ENCODE measurements at regions not wholly inside any gene's neighbourhood (a gene's known extent, or its start where the extent isn't known, plus 50 kb on each side); places are given as distances from the start of the nearest gene placed in this dataset.

DNA sequence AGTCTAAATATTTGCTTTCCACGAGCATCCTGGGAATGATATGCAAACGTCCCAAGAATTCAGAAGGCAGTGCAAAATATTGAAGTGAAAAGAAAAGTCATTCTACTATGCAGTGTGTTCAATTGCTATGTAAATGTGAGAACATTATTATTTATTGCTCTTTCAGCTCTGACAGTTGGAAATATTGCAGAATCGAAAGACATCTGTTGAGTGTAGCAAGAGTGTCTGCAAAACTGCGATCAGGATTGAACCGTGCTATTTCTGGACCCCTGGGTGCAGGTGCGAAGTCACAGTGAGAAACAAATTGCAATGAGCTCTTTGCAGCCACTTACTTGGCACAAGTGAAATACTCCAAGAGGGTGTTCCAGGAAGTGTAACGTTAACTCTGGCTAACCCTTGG is 566.4 kb downstream of the AJAP1 start:
- Mint-ChIP-seq H3K4me1 (no peaks in the 10 kb centered on the region), H3K36me3 (ENCODE audit: low read depth) (no peaks in the 10 kb centered on the region), H3K27ac (no peak overlapping the region), H3K4me3 (no peak overlapping the region), H3K9me3 (no peaks in the 10 kb centered on the region), H3K27me3 (peaks cover 2% of the 10 kb centered on the region)
- ATAC-seq, result no peak
- no peak for DNase-seq

DNA sequence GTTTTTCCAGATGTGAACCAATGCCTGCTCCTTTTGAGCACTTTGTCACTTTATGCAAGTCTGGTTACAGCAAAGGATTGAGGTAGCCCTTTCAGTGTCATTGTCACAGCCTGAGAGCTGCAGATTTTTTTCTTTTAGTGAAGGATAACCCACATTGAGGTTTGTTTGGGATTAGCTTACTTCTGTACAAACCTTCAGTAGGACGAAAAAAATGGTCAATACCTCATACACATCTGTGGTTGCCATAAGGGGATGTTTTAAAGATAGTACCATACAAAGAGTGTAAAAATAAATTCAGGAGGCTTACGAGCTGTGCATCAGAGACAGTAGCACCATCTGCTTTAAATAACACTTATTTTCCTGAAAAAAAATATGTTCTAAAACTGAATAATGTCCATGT is 566.0 kb downstream of the AJAP1 start:
- Mint-ChIP-seq H3K27me3 (peaks cover 1% of the 10 kb centered on the region), H3K9me3 (no peaks in the 10 kb centered on the region), H3K36me3 (ENCODE audit: low read depth) (no peaks in the 10 kb centered on the region), H3K4me3 (no peak overlapping the region), H3K4me1 (no peaks in the 10 kb centered on the region), H3K27ac (no peak overlapping the region)
- no peak for ATAC-seq
- no peak for DNase-seq

- no peak overlapping the region for H3K4me3 Mint-ChIP-seq
- ATAC-seq, result no peak
- H3K36me3 Mint-ChIP-seq (ENCODE audit: low read depth), result no peaks in the 10 kb centered on the region
These were observed 545.6 kb downstream of the AJAP1 start for GRCh38 chr1:5200006-5200405.

GRCh38 chr1:5198328-5198727 is 543.9 kb downstream of the AJAP1 start:
- Mint-ChIP-seq H3K27ac (no peak overlapping the region), H3K36me3 (ENCODE audit: low read depth) (no peaks in the 10 kb centered on the region), H3K27me3 (peaks cover 4% of the 10 kb centered on the region), H3K9me3 (no peaks in the 10 kb centered on the region), H3K4me3 (no peak overlapping the region), H3K4me1 (no peaks in the 10 kb centered on the region)
- ATAC-seq (no peak), DNase-seq (no peak)

More at GRCh38 chr1:5200006-5200405, 545.6 kb downstream of the AJAP1 start:
- Mint-ChIP-seq H3K9me3 (no peaks in the 10 kb centered on the region), H3K4me1 (no peaks in the 10 kb centered on the region), H3K27ac (no peak overlapping the region), H3K27me3 (peaks cover 4% of the 10 kb centered on the region)
- DNase-seq, result no peak

DNA sequence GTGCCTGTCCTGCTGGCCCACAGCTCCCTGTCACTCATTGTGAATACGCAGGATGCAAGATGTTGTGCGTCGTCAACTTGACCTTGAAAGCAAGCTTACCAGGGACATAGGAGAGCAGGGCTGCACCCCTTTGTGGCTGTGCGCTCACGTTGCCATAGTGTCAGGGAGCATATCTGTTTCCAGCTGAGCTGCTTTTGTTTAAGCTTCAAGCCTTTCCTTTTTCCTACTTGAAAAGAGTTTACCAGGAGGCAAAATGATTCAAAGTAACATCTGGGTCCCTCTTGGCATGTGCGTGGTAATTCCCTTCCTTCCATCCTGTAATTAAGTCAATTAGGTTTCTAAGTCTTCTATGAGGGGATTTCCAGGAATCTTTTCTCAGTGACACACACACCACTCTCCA is 537.1 kb downstream of the AJAP1 start:
- no peak overlapping the region for H3K4me3 Mint-ChIP-seq
- ATAC-seq (no peak), DNase-seq (no peak)
- no peaks in the 10 kb centered on the region for H3K36me3 Mint-ChIP-seq (ENCODE audit: low read depth)
- H3K27ac Mint-ChIP-seq, result no peak overlapping the region
- no peaks in the 10 kb centered on the region for H3K27me3 Mint-ChIP-seq
- no peaks in the 10 kb centered on the region for H3K9me3 Mint-ChIP-seq
- H3K4me1 Mint-ChIP-seq, result no peaks in the 10 kb centered on the region

DNA sequence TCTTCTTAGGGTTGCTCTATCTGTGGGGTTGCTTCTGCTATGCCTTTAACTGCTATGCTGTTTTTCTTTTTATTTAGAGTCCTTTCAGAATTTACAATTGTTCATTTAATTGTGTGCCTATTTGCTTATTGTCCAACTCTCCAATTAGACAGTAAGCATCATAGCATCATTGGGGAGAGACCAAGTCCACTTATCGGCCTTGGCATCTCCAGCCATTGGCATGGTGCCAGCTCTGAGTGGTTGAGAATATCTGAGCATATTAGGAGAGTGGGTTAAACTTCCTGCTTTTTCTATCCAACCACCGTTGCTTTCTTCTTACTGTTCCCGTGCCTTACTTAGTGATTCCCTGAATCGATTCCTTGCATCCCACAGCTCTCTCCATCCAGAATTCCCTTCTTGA is 535.0 kb downstream of the AJAP1 start:
- Mint-ChIP-seq H3K27me3 (no peaks in the 10 kb centered on the region), H3K36me3 (ENCODE audit: low read depth) (no peaks in the 10 kb centered on the region), H3K9me3 (no peaks in the 10 kb centered on the region), H3K4me3 (no peak overlapping the region), H3K27ac (no peak overlapping the region), H3K4me1 (no peaks in the 10 kb centered on the region)
- no peak for ATAC-seq
- DNase-seq, result no peak

GRCh38 chr1:5165762-5166161 is 511.4 kb downstream of the AJAP1 start:
- no peak overlapping the region for H3K27ac Mint-ChIP-seq
- peaks cover 8% of the 10 kb centered on the region for H3K4me1 Mint-ChIP-seq
- H3K27me3 Mint-ChIP-seq, result peaks cover 4% of the 10 kb centered on the region
- H3K4me3 Mint-ChIP-seq, result no peak overlapping the region
- no peak for ATAC-seq
- H3K9me3 Mint-ChIP-seq, result peaks cover 10% of the 10 kb centered on the region
- DNase-seq, result no peak
- peaks cover 3% of the 10 kb centered on the region for H3K36me3 Mint-ChIP-seq (ENCODE audit: low read depth)

DNA sequence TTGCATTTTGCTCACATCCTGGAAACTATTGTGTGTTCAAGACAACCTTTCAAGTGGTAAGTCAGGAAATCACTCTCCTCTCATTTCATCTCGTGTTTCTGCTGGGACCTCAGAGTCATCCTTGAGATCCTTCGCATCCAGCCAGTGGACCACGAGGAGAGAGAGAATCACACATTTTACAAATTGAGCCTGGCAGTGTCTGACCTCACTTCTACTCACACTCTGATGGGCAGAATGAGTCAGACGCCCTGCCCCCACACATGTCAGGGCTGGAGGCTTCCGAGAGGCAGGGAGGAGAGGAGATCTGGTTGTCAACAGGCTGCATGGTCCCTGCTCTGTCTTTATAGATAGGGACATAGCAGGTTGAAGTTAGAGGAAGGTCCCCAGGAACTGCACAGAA is 509.7 kb downstream of the AJAP1 start:
- Mint-ChIP-seq H3K27me3 (peaks cover 4% of the 10 kb centered on the region), H3K27ac (no peak overlapping the region), H3K4me1 (peaks cover 8% of the 10 kb centered on the region), H3K9me3 (peaks cover 14% of the 10 kb centered on the region), H3K4me3 (no peak overlapping the region), H3K36me3 (ENCODE audit: low read depth) (peaks cover 3% of the 10 kb centered on the region)
- peak; percentile 17 for DNase-seq
- peak; percentile 61 for ATAC-seq

DNA sequence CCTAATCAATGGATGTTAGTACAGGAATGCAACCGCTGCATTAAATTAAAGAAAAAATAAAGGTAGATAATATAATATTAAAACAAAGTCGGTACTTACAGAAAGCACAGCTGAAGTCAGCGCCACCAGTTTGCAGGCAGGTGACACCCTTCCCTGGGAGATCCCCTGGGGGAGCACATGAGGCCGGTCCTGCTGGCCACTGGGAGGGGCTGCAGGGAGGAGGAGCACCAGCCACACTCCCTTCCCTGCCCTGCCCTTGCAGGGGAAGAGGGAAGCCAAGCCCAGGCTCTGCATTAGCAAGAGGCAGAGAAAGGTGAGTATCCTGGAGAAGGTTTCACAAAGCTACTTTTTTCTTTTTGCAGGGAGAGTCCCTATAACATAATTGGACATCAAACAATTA is 507.0 kb downstream of the AJAP1 start:
- H3K27me3 Mint-ChIP-seq, result peaks cover 2% of the 10 kb centered on the region
- peaks cover 14% of the 10 kb centered on the region for H3K9me3 Mint-ChIP-seq
- no peak overlapping the region for H3K4me3 Mint-ChIP-seq
- peaks cover 3% of the 10 kb centered on the region for H3K36me3 Mint-ChIP-seq (ENCODE audit: low read depth)
- H3K4me1 Mint-ChIP-seq, result peaks cover 11% of the 10 kb centered on the region
- no peak overlapping the region for H3K27ac Mint-ChIP-seq
- ATAC-seq (no peak), DNase-seq (no peak)

DNA sequence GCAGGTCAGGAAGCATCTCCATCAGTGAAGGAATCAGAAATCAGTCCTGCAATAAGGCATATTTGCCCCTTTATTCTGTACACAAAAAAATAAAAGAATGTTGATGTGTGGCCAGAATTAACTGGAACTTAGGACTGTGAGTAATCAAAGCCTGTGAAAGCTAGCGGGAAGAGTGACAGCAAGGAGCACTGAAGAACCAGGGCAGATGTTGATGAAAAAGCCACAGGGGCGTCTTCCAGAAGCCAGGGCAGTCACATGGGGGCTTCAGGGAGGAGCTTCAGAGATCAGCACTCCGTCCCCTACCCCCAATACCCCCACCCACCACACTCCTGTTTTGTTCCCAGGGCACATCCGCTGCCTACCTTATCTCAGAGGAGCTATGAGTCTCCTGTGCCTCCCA is 502.8 kb downstream of the AJAP1 start:
- peaks cover 2% of the 10 kb centered on the region for H3K27me3 Mint-ChIP-seq
- peaks cover 6% of the 10 kb centered on the region for H3K4me1 Mint-ChIP-seq
- H3K36me3 Mint-ChIP-seq (ENCODE audit: low read depth), result no peaks in the 10 kb centered on the region
- DNase-seq, result no peak
- no peak overlapping the region for H3K4me3 Mint-ChIP-seq
- H3K9me3 Mint-ChIP-seq, result peaks cover 12% of the 10 kb centered on the region
- no peak overlapping the region for H3K27ac Mint-ChIP-seq
- no peak for ATAC-seq

- no peak overlapping the region for H3K4me3 Mint-ChIP-seq
- no peaks in the 10 kb centered on the region for H3K36me3 Mint-ChIP-seq (ENCODE audit: low read depth)
- ATAC-seq, result no peak
- H3K27ac Mint-ChIP-seq, result no peak overlapping the region
- H3K4me1 Mint-ChIP-seq, result peaks cover 6% of the 10 kb centered on the region
- peaks cover 12% of the 10 kb centered on the region for H3K9me3 Mint-ChIP-seq
- no peak for DNase-seq
- H3K27me3 Mint-ChIP-seq, result no peaks in the 10 kb centered on the region
These were observed 502.2 kb downstream of the AJAP1 start for GRCh38 chr1:5156416-5157120.

GRCh38 chr1:5151511-5151910 is 497.1 kb downstream of the AJAP1 start:
- H3K27me3 Mint-ChIP-seq, result no peaks in the 10 kb centered on the region
- H3K36me3 Mint-ChIP-seq (ENCODE audit: low read depth), result no peaks in the 10 kb centered on the region
- DNase-seq, result no peak
- H3K9me3 Mint-ChIP-seq, result peaks cover 7% of the 10 kb centered on the region
- H3K4me3 Mint-ChIP-seq, result no peak overlapping the region
- no peak overlapping the region for H3K27ac Mint-ChIP-seq
- ATAC-seq, result no peak
- peaks cover 5% of the 10 kb centered on the region for H3K4me1 Mint-ChIP-seq

GRCh38 chr1:5150191-5150590 is 495.8 kb downstream of the AJAP1 start:
- Mint-ChIP-seq H3K4me1 (no peaks in the 10 kb centered on the region), H3K27ac (no peak overlapping the region), H3K4me3 (no peak overlapping the region), H3K9me3 (peaks cover 7% of the 10 kb centered on the region), H3K27me3 (peaks cover 2% of the 10 kb centered on the region), H3K36me3 (ENCODE audit: low read depth) (no peaks in the 10 kb centered on the region)
- DNase-seq (no peak), ATAC-seq (no peak)

GRCh38 chr1:5147806-5148205 is 493.4 kb downstream of the AJAP1 start:
- no peaks in the 10 kb centered on the region for H3K4me1 Mint-ChIP-seq
- no peak for ATAC-seq
- peaks cover 8% of the 10 kb centered on the region for H3K27me3 Mint-ChIP-seq
- H3K9me3 Mint-ChIP-seq, result no peaks in the 10 kb centered on the region
- no peaks in the 10 kb centered on the region for H3K36me3 Mint-ChIP-seq (ENCODE audit: low read depth)
- no peak overlapping the region for H3K4me3 Mint-ChIP-seq
- no peak overlapping the region for H3K27ac Mint-ChIP-seq
- no peak for DNase-seq

DNA sequence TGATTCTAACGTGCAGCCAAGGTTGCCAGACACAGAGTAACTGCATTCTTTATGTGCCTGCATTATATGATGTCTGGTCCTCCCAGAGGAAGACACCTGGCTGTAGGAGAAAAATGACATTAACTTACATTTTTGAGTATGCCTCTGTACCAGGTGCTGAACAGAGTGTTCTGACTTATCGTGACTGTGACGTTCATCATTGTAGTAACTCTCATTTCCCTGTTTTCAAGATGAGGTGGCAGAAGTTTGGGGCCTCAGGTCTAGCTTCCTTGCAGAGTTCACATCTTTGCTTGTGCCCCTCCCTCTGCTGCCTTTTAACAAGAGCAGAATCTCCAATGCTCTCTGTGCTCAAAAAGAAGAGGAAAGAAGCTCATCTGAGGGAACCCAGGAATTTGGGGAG is 488.0 kb downstream of the AJAP1 start:
- Mint-ChIP-seq H3K36me3 (ENCODE audit: low read depth) (no peaks in the 10 kb centered on the region), H3K9me3 (no peaks in the 10 kb centered on the region), H3K4me3 (no peak overlapping the region), H3K4me1 (no peaks in the 10 kb centered on the region), H3K27me3 (peaks cover 8% of the 10 kb centered on the region), H3K27ac (no peak overlapping the region)
- no peak for DNase-seq
- no peak for ATAC-seq

- H3K27me3 Mint-ChIP-seq, result peaks cover 8% of the 10 kb centered on the region
- no peak overlapping the region for H3K4me3 Mint-ChIP-seq
- no peaks in the 10 kb centered on the region for H3K9me3 Mint-ChIP-seq
- DNase-seq (no peak), ATAC-seq (no peak)
- H3K36me3 Mint-ChIP-seq (ENCODE audit: low read depth), result no peaks in the 10 kb centered on the region
- H3K4me1 Mint-ChIP-seq, result no peaks in the 10 kb centered on the region
- H3K27ac Mint-ChIP-seq, result no peak overlapping the region
These were observed 487.3 kb downstream of the AJAP1 start for GRCh38 chr1:5141750-5142149.
